KBM-7 (cell line): ENCODE measurements at regions not wholly inside any gene's neighbourhood (a gene's known extent, or its start where the extent isn't known, plus 50 kb on each side); places are given as distances from the start of the nearest gene placed in this dataset.
A peak's percentile ranks its signal among the peaks of the same experiment; 100 is the strongest.

Source experiments
- DNase-seq: peaks from one replicate; pipeline ENCODE4 v3.0.0-alpha.2; 2015
- in situ Hi-C: fragments of 300-500 bp; cut with MboI; formaldehyde crosslinking; loops from 2 replicates; pipeline ENCODE4 v1.14.3; 2020; ENCODE audit warnings: low sequenced_read_pairs, low pct_unique_long_range_greater_than_20kb, mixed read lengths

- no peak for DNase-seq
- in situ Hi-C loops = no loop called here
Observed at GRCh38 chr2:145690183-145690778, 1170.4 kb upstream of the ZEB2 start.

- in situ Hi-C loops = no loop called here
- no peak for DNase-seq
Observed at GRCh38 chr2:145689277-145689676, 1169.4 kb upstream of the ZEB2 start.

GRCh38 chr2:145688156-145688555, 1168.2 kb upstream of the ZEB2 start:
- in situ Hi-C loops = no loop called here
- no peak for DNase-seq

- in situ Hi-C loops = no loop called here
- DNase-seq = peak; percentile 5
Observed at GRCh38 chr2:145687442-145688134, 1167.7 kb upstream of the ZEB2 start.

GRCh38 chr2:145685383-145686050, 1165.6 kb upstream of the ZEB2 start:
- in situ Hi-C loops = no loop called here
- no peak for DNase-seq

GRCh38 chr2:145682546-145683157, 1162.7 kb upstream of the ZEB2 start:
- DNase-seq = no peak

GRCh38 chr2:145680276-145680675, 1160.4 kb upstream of the ZEB2 start:
- DNase-seq = no peak
- in situ Hi-C loops = no loop called here

More at GRCh38 chr2:145682546-145683157, 1162.7 kb upstream of the ZEB2 start:
- in situ Hi-C loops = no loop called here

- in situ Hi-C loops = no loop called here
Observed at GRCh38 chr2:145677371-145677770, 1157.5 kb upstream of the ZEB2 start.

GRCh38 chr2:145674705-145675104, 1154.8 kb upstream of the ZEB2 start:
- DNase-seq = no peak
- in situ Hi-C loops = no loop called here

More at GRCh38 chr2:145677371-145677770, 1157.5 kb upstream of the ZEB2 start:
- no peak for DNase-seq

GRCh38 chr2:145669301-145669700, 1149.4 kb upstream of the ZEB2 start:
- no peak for DNase-seq
- in situ Hi-C loops = no loop called here

- no peak for DNase-seq
- in situ Hi-C loops = no loop called here
Observed at GRCh38 chr2:145666552-145666951, 1146.6 kb upstream of the ZEB2 start.

GRCh38 chr2:145657265-145657664, 1137.3 kb upstream of the ZEB2 start:
- in situ Hi-C loops = no loop called here
- DNase-seq = no peak

- in situ Hi-C loops = no loop called here
- DNase-seq = no peak
Observed at GRCh38 chr2:145655165-145655765, 1135.3 kb upstream of the ZEB2 start.

GRCh38 chr2:145654746-145655145, 1134.8 kb upstream of the ZEB2 start:
- in situ Hi-C loops = no loop called here
- no peak for DNase-seq

- in situ Hi-C loops = no loop called here
- no peak for DNase-seq
Observed at GRCh38 chr2:145654156-145654555, 1134.2 kb upstream of the ZEB2 start.

GRCh38 chr2:145653553-145653952, 1133.6 kb upstream of the ZEB2 start:
- in situ Hi-C loops = no loop called here
- no peak for DNase-seq

- no peak for DNase-seq
- in situ Hi-C loops = no loop called here
Observed at GRCh38 chr2:145652571-145653545, 1132.9 kb upstream of the ZEB2 start.

- in situ Hi-C loops = no loop called here
- DNase-seq = no peak
Observed at GRCh38 chr2:145652036-145652435, 1132.1 kb upstream of the ZEB2 start.

- in situ Hi-C loops = no loop called here
- DNase-seq = no peak
Observed at GRCh38 chr2:145650226-145650625, 1130.3 kb upstream of the ZEB2 start.
